ENCODE measurements at regions not wholly inside any gene's neighbourhood (a gene's known extent, or its start where the extent isn't known, plus 50 kb on each side); places are given as distances from the start of the nearest gene placed in this dataset.

GRCh38 chr6:142612956-142613355, 311.1 kb downstream of the ADGRG6 start:
- no peaks in the 10 kb centered on the region for H3K36me3 ChIP-seq (ENCODE audit: control insufficient read depth, insufficient read depth, low read length)
- H3K27me3 ChIP-seq (ENCODE audit: control insufficient read depth, insufficient read depth, low read length) = no peaks in the 10 kb centered on the region
- TF ChIP-seq, protein P1, sequence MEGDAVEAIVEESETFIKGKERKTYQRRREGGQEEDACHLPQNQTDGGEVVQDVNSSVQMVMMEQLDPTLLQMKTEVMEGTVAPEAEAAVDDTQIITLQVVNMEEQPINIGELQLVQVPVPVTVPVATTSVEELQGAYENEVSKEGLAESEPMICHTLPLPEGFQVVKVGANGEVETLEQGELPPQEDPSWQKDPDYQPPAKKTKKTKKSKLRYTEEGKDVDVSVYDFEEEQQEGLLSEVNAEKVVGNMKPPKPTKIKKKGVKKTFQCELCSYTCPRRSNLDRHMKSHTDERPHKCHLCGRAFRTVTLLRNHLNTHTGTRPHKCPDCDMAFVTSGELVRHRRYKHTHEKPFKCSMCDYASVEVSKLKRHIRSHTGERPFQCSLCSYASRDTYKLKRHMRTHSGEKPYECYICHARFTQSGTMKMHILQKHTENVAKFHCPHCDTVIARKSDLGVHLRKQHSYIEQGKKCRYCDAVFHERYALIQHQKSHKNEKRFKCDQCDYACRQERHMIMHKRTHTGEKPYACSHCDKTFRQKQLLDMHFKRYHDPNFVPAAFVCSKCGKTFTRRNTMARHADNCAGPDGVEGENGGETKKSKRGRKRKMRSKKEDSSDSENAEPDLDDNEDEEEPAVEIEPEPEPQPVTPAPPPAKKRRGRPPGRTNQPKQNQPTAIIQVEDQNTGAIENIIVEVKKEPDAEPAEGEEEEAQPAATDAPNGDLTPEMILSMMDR (IDR thresholded peaks at IDR 0.05; ENCODE audit: insufficient read depth, low read length, poor library complexity, severe bottlenecking) = no peak

DNA sequence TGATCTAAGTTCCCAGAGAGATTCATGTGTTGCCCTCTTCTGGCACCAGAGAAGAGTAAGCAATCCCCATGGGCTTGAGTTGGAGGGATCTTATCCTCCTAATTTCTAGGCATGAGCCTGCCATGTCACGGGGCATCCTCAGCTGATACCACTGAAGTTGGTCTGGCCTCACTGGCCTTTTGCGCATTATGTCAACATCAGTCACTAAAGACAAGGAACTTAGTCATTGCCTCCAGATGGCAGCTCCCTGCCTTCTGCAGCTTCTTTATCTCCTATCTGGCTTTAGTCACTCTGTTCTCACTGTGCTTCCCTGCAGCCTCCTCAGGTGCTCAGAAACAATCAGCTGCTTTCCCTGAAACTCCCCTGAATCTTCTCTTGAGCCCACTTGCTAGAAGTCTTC, 312.2 kb downstream of the ADGRG6 start:
- H3K27me3 ChIP-seq (ENCODE audit: control insufficient read depth, insufficient read depth, low read length) = no peaks in the 10 kb centered on the region
- DNase-seq (ENCODE audit: low read depth) = no peak
- no peaks in the 10 kb centered on the region for H3K36me3 ChIP-seq (ENCODE audit: control insufficient read depth, insufficient read depth, low read length)
- TF ChIP-seq, protein P1 (IDR thresholded peaks at IDR 0.05; ENCODE audit: insufficient read depth, low read length, poor library complexity, severe bottlenecking) = no peak
- H3K4me3 ChIP-seq (ENCODE audit: low read depth, low read length) = no peak overlapping the region

More at GRCh38 chr6:142612956-142613355, 311.1 kb downstream of the ADGRG6 start:
- DNase-seq (ENCODE audit: low read depth) = no peak
- H3K4me3 ChIP-seq (ENCODE audit: low read depth, low read length) = no peak overlapping the region

- Histone ChIP-seq H3K36me3 (ENCODE audit: control insufficient read depth, insufficient read depth, low read length) (no peaks in the 10 kb centered on the region), H3K27me3 (ENCODE audit: control insufficient read depth, insufficient read depth, low read length) (no peaks in the 10 kb centered on the region), H3K4me3 (ENCODE audit: low read depth, low read length) (no peak overlapping the region)
- DNase-seq (ENCODE audit: low read depth) = no peak
- TF ChIP-seq, protein P1 (IDR thresholded peaks at IDR 0.05; ENCODE audit: insufficient read depth, low read length, poor library complexity, severe bottlenecking) = no peak
Measured at GRCh38 chr6:142617158-142617557, 315.4 kb downstream of the ADGRG6 start.

DNA sequence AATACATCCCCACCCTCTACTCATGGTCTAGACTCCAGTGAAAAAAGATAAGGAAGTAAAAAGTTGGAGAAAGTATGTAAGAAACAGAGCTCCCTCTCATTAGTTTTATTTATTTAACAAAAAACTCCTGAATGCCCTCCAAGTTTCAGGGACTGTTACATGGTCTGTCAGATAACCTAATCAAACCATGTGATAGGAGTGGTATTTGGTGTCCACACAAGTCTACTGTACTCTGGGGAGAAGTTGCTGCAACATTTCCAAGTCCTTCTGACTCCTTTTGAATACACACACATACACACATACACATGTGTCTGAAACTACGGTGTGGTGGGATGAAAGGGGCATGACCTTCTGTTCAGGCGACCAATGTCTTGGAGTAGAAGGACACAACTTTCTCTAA, 320.0 kb downstream of the ADGRG6 start:
- H3K36me3 ChIP-seq (ENCODE audit: control insufficient read depth, insufficient read depth, low read length) = no peaks in the 10 kb centered on the region
- TF ChIP-seq, protein P1 (IDR thresholded peaks at IDR 0.05; ENCODE audit: insufficient read depth, low read length, poor library complexity, severe bottlenecking) = no peak
- DNase-seq (ENCODE audit: low read depth) = no peak
- no peak overlapping the region for H3K4me3 ChIP-seq (ENCODE audit: low read depth, low read length)
- no peaks in the 10 kb centered on the region for H3K27me3 ChIP-seq (ENCODE audit: control insufficient read depth, insufficient read depth, low read length)

- H3K4me3 ChIP-seq (ENCODE audit: low read depth, low read length) = no peak overlapping the region
- DNase-seq (ENCODE audit: low read depth) = no peak
- no peaks in the 10 kb centered on the region for H3K27me3 ChIP-seq (ENCODE audit: control insufficient read depth, insufficient read depth, low read length)
- no peaks in the 10 kb centered on the region for H3K36me3 ChIP-seq (ENCODE audit: control insufficient read depth, insufficient read depth, low read length)
- TF ChIP-seq, protein P1 (IDR thresholded peaks at IDR 0.05; ENCODE audit: insufficient read depth, low read length, poor library complexity, severe bottlenecking) = no peak
Measured at GRCh38 chr6:142624978-142625715, 319.8 kb downstream of the HIVEP2 start.

DNA sequence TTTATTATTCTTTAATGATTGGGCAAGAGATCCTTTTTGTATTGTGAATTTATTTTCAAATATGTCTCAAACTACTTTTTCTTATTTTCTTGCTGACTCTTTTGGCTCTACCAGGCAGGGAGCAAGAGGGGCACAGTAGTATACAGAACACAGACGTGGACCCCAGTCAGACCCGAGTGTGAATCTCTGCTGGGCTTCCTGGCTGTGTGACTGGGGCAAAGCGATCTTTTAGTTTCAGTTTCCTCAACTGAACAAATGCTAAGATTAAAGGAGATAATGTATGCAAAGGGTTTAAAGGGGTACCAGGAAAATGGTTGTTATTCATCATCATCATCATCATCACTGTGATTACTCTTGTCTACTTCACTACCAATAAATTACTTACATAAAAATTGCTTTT, 317.5 kb downstream of the HIVEP2 start:
- no peaks in the 10 kb centered on the region for H3K36me3 ChIP-seq (ENCODE audit: control insufficient read depth, insufficient read depth, low read length)
- TF ChIP-seq, protein P1 (IDR thresholded peaks at IDR 0.05; ENCODE audit: insufficient read depth, low read length, poor library complexity, severe bottlenecking) = no peak
- no peak for DNase-seq (ENCODE audit: low read depth)
- H3K4me3 ChIP-seq (ENCODE audit: low read depth, low read length) = no peak overlapping the region
- no peaks in the 10 kb centered on the region for H3K27me3 ChIP-seq (ENCODE audit: control insufficient read depth, insufficient read depth, low read length)
